NT2/D1 (cell line): ENCODE measurements at regions not wholly inside any gene's neighbourhood (a gene's known extent, or its start where the extent isn't known, plus 50 kb on each side); places are given as distances from the start of the nearest gene placed in this dataset.

Experiments
- SUZ12 ChIP-seq: IDR thresholded peaks from 2 replicates; pipeline ENCODE4 v1.6.1; 2011; ENCODE audit not compliant: insufficient read length, insufficient read depth; ENCODE audit errors: extremely low read depth
- YY1 ChIP-seq: IDR thresholded peaks from 2 replicates; pipeline ENCODE4 v1.6.1; 2011; ENCODE audit not compliant: insufficient read length, insufficient read depth
- ZNF274 ChIP-seq: IDR thresholded peaks from 2 replicates; pipeline ENCODE4 v1.6.1; 2011; ENCODE audit warnings: mild to moderate bottlenecking, low read depth, low read length

DNA sequence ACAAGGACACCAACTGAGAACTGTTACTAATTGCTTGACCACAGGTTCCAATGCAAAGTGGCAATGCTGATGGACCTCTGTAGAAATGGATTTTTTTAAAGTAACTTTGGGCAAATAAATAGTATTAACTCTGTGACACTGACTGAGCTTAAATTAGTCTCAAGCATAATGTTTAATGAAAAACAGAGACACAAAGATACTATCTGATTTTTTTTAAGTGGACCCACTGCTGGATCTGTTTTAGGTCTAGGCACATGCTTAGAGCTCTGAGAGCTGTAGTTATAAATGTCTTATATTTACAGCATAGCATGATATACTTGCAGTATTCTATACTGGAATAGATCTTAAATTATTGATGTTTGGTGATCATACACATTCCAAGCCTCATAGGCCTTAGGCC lies 481.6 kb upstream of the LRRC7 start:
- TF ChIP-seq ZNF274 (no peak), YY1 (no peak), SUZ12 (no peak)
